ENCODE measurements at regions not wholly inside any gene's neighbourhood (a gene's known extent, or its start where the extent isn't known, plus 50 kb on each side); places are given as distances from the start of the nearest gene placed in this dataset.

GRCh38 chr7:46653848-46654247 lies 732.8 kb upstream of the IGFBP3 start:
- no peak for DNase-seq

- DNase-seq, result no peak
Measured at GRCh38 chr7:46652317-46652716, 731.2 kb upstream of the IGFBP3 start.

GRCh38 chr7:46651561-46652088 lies 730.6 kb upstream of the IGFBP3 start:
- no peak for DNase-seq

GRCh38 chr7:46651070-46651469 lies 730.0 kb upstream of the IGFBP3 start:
- no peak for DNase-seq

- DNase-seq, result no peak
Measured at GRCh38 chr7:46649876-46650275, 728.8 kb upstream of the IGFBP3 start.

- no peak for DNase-seq
Measured at GRCh38 chr7:46637793-46638735, 717.0 kb upstream of the IGFBP3 start.

GRCh38 chr7:46636022-46636421 lies 715.0 kb upstream of the IGFBP3 start:
- DNase-seq, result no peak

- DNase-seq, result no peak
Measured at GRCh38 chr7:46633630-46634240, 712.7 kb upstream of the IGFBP3 start.

- no peak for DNase-seq
Measured at GRCh38 chr7:46633200-46633599, 712.1 kb upstream of the IGFBP3 start.

- DNase-seq, result no peak
Measured at GRCh38 chr7:46630031-46630430, 709.0 kb upstream of the IGFBP3 start.

- DNase-seq, result no peak
Measured at GRCh38 chr7:46628389-46628788, 707.3 kb upstream of the IGFBP3 start.

- DNase-seq, result no peak
Measured at GRCh38 chr7:46626691-46627310, 705.7 kb upstream of the IGFBP3 start.

- DNase-seq, result no peak
Measured at GRCh38 chr7:46626261-46626660, 705.2 kb upstream of the IGFBP3 start.

GRCh38 chr7:46625032-46625431 lies 704.0 kb upstream of the IGFBP3 start:
- no peak for DNase-seq

- no peak for DNase-seq
Measured at GRCh38 chr7:46622251-46622650, 701.2 kb upstream of the IGFBP3 start.

GRCh38 chr7:46619723-46620310 lies 698.7 kb upstream of the IGFBP3 start:
- no peak for DNase-seq

- DNase-seq, result no peak
Measured at GRCh38 chr7:46616636-46617035, 695.6 kb upstream of the IGFBP3 start.

- no peak for DNase-seq
Measured at GRCh38 chr7:46613551-46613950, 692.5 kb upstream of the IGFBP3 start.

GRCh38 chr7:46613116-46613515 lies 692.0 kb upstream of the IGFBP3 start:
- DNase-seq, result no peak

- DNase-seq, result no peak
Measured at GRCh38 chr7:46611508-46611907, 690.4 kb upstream of the IGFBP3 start.

- no peak for DNase-seq
Measured at GRCh38 chr7:46610746-46611145, 689.7 kb upstream of the IGFBP3 start.

GRCh38 chr7:46607176-46607575 lies 686.1 kb upstream of the IGFBP3 start:
- DNase-seq, result no peak

GRCh38 chr7:46606761-46607160 lies 685.7 kb upstream of the IGFBP3 start:
- DNase-seq, result no peak
